Tibial nerve (tissue), 4 donors: ENCODE measurements at regions not wholly inside any gene's neighbourhood (a gene's known extent, or its start where the extent isn't known, plus 50 kb on each side); places are given as distances from the start of the nearest gene placed in this dataset.

Experiments used
- DNase-seq, 2 donors: peaks; one replicate each; pipeline ENCODE4 v3.0.0-alpha.2; 2019; ENCODE audit warnings: low spot score in 2 of 2
- H3K27ac ChIP-seq, 4 donors: fragments of 200-600 bp; sonication (generic) in 3 of 4; one replicate each; pipeline ENCODE4 v1.5.1; 2017 to 2019; ENCODE audit warnings: mild to moderate bottlenecking in 1 of 4
- H3K27me3 ChIP-seq, 2 donors: fragments of 200-600 bp; sonication (generic) in 1 of 2; one replicate each; pipeline versions ENCODE4 v1.5.1 to v1.6.0; 2017 to 2019
- H3K36me3 ChIP-seq, 3 donors: fragments of 200-600 bp; sonication (generic); one replicate each; pipeline ENCODE4 v1.5.1; 2018 to 2019
- H3K4me1 ChIP-seq, 4 donors: fragments of 200-600 bp; sonication (generic) in 3 of 4; one replicate each; pipeline ENCODE4 v1.5.1; 2017 to 2019
- H3K4me3 ChIP-seq, 4 donors: fragments of 200-600 bp; sonication (generic) in 3 of 4; one replicate each; pipeline ENCODE4 v1.5.1; 2017 to 2019; ENCODE audit warnings: mild to moderate bottlenecking in 1 of 4, moderate library complexity in 1 of 4
- H3K9me3 ChIP-seq, 4 donors: fragments of 200-600 bp; sonication (generic) in 3 of 4; one replicate each; pipeline ENCODE4 v1.5.1; 2017 to 2019
- CTCF ChIP-seq, 5 experiments: fragments of 200-600 bp in 3 of 5; fragments of 450-650 bp in 2 of 5; sonication (generic) in 3 of 5; IDR thresholded peaks; one replicate each; pipeline ENCODE4 v1.5.1; 2016 to 2019; ENCODE audit warnings: antibody characterized with exemption in 5 of 5, mild to moderate bottlenecking in 3 of 5, moderate library complexity in 2 of 5
- EP300 ChIP-seq, 2 donors: sonication (generic); formaldehyde crosslinking; IDR thresholded peaks; one replicate each; pipeline ENCODE4 v1.6.1; 2017; ENCODE audit warnings: antibody characterized with exemption in 2 of 2, mild to moderate bottlenecking in 1 of 2
- POLR2A ChIP-seq, 2 donors: fragments of 450-650 bp; IDR thresholded peaks; one replicate each; pipeline ENCODE4 v1.6.1; 2017; ENCODE audit warnings: antibody characterized with exemption in 2 of 2, mild to moderate bottlenecking in 2 of 2, moderate library complexity in 2 of 2
- WGBS, 2 donors: methylation state at CpG; one replicate each; pipeline ENCODE4 v1.1.5; 2018; 5-methylcytosine and 5-hydroxymethylcytosine counted together

- DNase-seq = no peak
- 39 to 41% methylated on average over 4 to 6 of the region's 6 CpGs for WGBS, 2 donors
- no peaks in the 10 kb centered on the region for H3K9me3 ChIP-seq
These were observed 112.6 kb upstream of the TBX20 start for GRCh38 chr7:35366167-35367155.

GRCh38 chr7:35365523-35365922, 111.6 kb upstream of the TBX20 start:
- no peak overlapping the region for H3K27ac ChIP-seq
- no peaks in the 10 kb centered on the region for H3K4me1 ChIP-seq
- H3K9me3 ChIP-seq = no peaks in the 10 kb centered on the region
- no peak overlapping the region for H3K4me3 ChIP-seq
- TF ChIP-seq CTCF (IDR thresholded peaks at IDR 0.05) (no peak), EP300 (IDR thresholded peaks at IDR 0.05) (no peak), POLR2A (IDR thresholded peaks at IDR 0.05) (no peak)
- DNase-seq = no peak
- 84 to 98% methylated on average over 1 of the region's 1 CpG for whole genome bisulfite sequencing, 2 donors
- H3K27me3 ChIP-seq = no peaks in the 10 kb centered on the region
- no peaks in the 10 kb centered on the region for H3K36me3 ChIP-seq

More at GRCh38 chr7:35366167-35367155, 112.6 kb upstream of the TBX20 start:
- H3K4me3 ChIP-seq = no peak overlapping the region
- no peak overlapping the region for H3K27ac ChIP-seq
- TF ChIP-seq POLR2A (IDR thresholded peaks at IDR 0.05) (no peak), CTCF (IDR thresholded peaks at IDR 0.05) (no peak), EP300 (IDR thresholded peaks at IDR 0.05) (no peak)
- no peaks in the 10 kb centered on the region for H3K4me1 ChIP-seq
- H3K36me3 ChIP-seq = no peaks in the 10 kb centered on the region
- H3K27me3 ChIP-seq = no peaks in the 10 kb centered on the region

GRCh38 chr7:35362341-35362740, 108.4 kb upstream of the TBX20 start:
- DNase-seq = no peak
- TF ChIP-seq EP300 (IDR thresholded peaks at IDR 0.05) = no peak
- no peak for TF ChIP-seq CTCF (IDR thresholded peaks at IDR 0.05)
- TF ChIP-seq POLR2A (IDR thresholded peaks at IDR 0.05) = no peak

GRCh38 chr7:35359423-35359822, 105.5 kb upstream of the TBX20 start:
- no peaks in the 10 kb centered on the region for H3K4me1 ChIP-seq
- peaks cover 0 to 4% (median 2%) of the 10 kb centered on the region in 4 donors for H3K9me3 ChIP-seq
- H3K27me3 ChIP-seq = no peaks in the 10 kb centered on the region
- no peaks in the 10 kb centered on the region for H3K36me3 ChIP-seq
- WGBS, 2 donors = 77 to 80% methylated on average over 1 of the region's 1 CpG
- no peak overlapping the region for H3K27ac ChIP-seq
- no peak for DNase-seq
- no peak overlapping the region for H3K4me3 ChIP-seq
- TF ChIP-seq EP300 (IDR thresholded peaks at IDR 0.05) (no peak), CTCF (IDR thresholded peaks at IDR 0.05) (no peak), POLR2A (IDR thresholded peaks at IDR 0.05) (no peak)

More at GRCh38 chr7:35362341-35362740, 108.4 kb upstream of the TBX20 start:
- peaks cover 0 to 4% (median 2%) of the 10 kb centered on the region in 4 donors for H3K9me3 ChIP-seq
- no peak overlapping the region for H3K27ac ChIP-seq
- H3K4me1 ChIP-seq = no peaks in the 10 kb centered on the region
- 76 to 84% methylated on average over 6 of the region's 6 CpGs for WGBS, 2 donors
- no peak overlapping the region for H3K4me3 ChIP-seq
- H3K27me3 ChIP-seq = no peaks in the 10 kb centered on the region
- no peaks in the 10 kb centered on the region for H3K36me3 ChIP-seq

GRCh38 chr7:35356495-35356894, 102.6 kb upstream of the TBX20 start:
- TF ChIP-seq CTCF (IDR thresholded peaks at IDR 0.05) (no peak), POLR2A (IDR thresholded peaks at IDR 0.05) (no peak), EP300 (IDR thresholded peaks at IDR 0.05) (no peak)
- Histone ChIP-seq H3K27ac (no peak overlapping the region), H3K4me1 (no peaks in the 10 kb centered on the region), H3K9me3 (peaks cover 0 to 4% (median 2%) of the 10 kb centered on the region in 4 donors), H3K27me3 (no peaks in the 10 kb centered on the region), H3K36me3 (no peaks in the 10 kb centered on the region), H3K4me3 (no peak overlapping the region)
- no peak for DNase-seq
- WGBS, 2 donors = 84 to 93% methylated on average over 4 of the region's 4 CpGs
